ENCODE measurements at regions not wholly inside any gene's neighbourhood (a gene's known extent, or its start where the extent isn't known, plus 50 kb on each side); places are given as distances from the start of the nearest gene placed in this dataset.

- TF ChIP-seq, protein P1, sequence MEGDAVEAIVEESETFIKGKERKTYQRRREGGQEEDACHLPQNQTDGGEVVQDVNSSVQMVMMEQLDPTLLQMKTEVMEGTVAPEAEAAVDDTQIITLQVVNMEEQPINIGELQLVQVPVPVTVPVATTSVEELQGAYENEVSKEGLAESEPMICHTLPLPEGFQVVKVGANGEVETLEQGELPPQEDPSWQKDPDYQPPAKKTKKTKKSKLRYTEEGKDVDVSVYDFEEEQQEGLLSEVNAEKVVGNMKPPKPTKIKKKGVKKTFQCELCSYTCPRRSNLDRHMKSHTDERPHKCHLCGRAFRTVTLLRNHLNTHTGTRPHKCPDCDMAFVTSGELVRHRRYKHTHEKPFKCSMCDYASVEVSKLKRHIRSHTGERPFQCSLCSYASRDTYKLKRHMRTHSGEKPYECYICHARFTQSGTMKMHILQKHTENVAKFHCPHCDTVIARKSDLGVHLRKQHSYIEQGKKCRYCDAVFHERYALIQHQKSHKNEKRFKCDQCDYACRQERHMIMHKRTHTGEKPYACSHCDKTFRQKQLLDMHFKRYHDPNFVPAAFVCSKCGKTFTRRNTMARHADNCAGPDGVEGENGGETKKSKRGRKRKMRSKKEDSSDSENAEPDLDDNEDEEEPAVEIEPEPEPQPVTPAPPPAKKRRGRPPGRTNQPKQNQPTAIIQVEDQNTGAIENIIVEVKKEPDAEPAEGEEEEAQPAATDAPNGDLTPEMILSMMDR (conservative IDR thresholded peaks at IDR 0.05; ENCODE audit: low read depth in 2 of 2), result no peak
- TF ChIP-seq POLR2AphosphoS5 (IDR thresholded peaks at IDR 0.05; ENCODE audit: low read depth) (no peak), EZH2 (IDR thresholded peaks at IDR 0.05; ENCODE audit: low read depth, unreplicated experiment) (no peak), EZH2phosphoT487 (IDR thresholded peaks at IDR 0.05; ENCODE audit: unreplicated experiment) (no peak), CREB1 (CRISPR knock-in tag; IDR thresholded peaks at IDR 0.05; ENCODE audit: low read depth) (no peak), STAT1 (IDR thresholded peaks at IDR 0.05; ENCODE audit: unreplicated experiment) (no peak), ZNF114 (CRISPR knock-in tag; IDR thresholded peaks at IDR 0.05) (no peak), JUNB (IDR thresholded peaks at IDR 0.05; ENCODE audit: unreplicated experiment) (no peak)
- TF ChIP-seq, protein P2, sequence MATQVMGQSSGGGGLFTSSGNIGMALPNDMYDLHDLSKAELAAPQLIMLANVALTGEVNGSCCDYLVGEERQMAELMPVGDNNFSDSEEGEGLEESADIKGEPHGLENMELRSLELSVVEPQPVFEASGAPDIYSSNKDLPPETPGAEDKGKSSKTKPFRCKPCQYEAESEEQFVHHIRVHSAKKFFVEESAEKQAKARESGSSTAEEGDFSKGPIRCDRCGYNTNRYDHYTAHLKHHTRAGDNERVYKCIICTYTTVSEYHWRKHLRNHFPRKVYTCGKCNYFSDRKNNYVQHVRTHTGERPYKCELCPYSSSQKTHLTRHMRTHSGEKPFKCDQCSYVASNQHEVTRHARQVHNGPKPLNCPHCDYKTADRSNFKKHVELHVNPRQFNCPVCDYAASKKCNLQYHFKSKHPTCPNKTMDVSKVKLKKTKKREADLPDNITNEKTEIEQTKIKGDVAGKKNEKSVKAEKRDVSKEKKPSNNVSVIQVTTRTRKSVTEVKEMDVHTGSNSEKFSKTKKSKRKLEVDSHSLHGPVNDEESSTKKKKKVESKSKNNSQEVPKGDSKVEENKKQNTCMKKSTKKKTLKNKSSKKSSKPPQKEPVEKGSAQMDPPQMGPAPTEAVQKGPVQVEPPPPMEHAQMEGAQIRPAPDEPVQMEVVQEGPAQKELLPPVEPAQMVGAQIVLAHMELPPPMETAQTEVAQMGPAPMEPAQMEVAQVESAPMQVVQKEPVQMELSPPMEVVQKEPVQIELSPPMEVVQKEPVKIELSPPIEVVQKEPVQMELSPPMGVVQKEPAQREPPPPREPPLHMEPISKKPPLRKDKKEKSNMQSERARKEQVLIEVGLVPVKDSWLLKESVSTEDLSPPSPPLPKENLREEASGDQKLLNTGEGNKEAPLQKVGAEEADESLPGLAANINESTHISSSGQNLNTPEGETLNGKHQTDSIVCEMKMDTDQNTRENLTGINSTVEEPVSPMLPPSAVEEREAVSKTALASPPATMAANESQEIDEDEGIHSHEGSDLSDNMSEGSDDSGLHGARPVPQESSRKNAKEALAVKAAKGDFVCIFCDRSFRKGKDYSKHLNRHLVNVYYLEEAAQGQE (IDR thresholded peaks at IDR 0.05; ENCODE audit: unreplicated experiment), result no peak
These were observed 1320.6 kb upstream of the CELF4 start for GRCh38 chr18:38886235-38886634.

Measured in GM23338 (cell line).